Progenitor cell of endocrine pancreas (in vitro differentiated cells): ENCODE measurements at regions not wholly inside any gene's neighbourhood (a gene's known extent, or its start where the extent isn't known, plus 50 kb on each side); places are given as distances from the start of the nearest gene placed in this dataset.

ENCODE experiments used
- DNase-seq: peaks from one replicate; pipeline ENCODE4 v3.0.0; 2021; ENCODE audit warnings: low spot score; ENCODE audit not compliant: unreplicated experiment
- H3K27ac Mint-ChIP-seq: 2 replicates; pipeline ENCODE4 v1.8.0; 2021; ENCODE audit warnings: mild to moderate bottlenecking, moderate library complexity, mixed read lengths
- H3K27me3 Mint-ChIP-seq: 2 replicates; pipeline ENCODE4 v1.8.0; 2021; ENCODE audit warnings: mixed read lengths
- H3K36me3 Mint-ChIP-seq: 2 replicates; pipeline ENCODE4 v1.8.0; 2022; ENCODE audit warnings: mixed read lengths; ENCODE audit not compliant: insufficient read depth
- H3K4me1 Mint-ChIP-seq: 2 replicates; pipeline ENCODE4 v1.8.0; 2021; ENCODE audit warnings: low read depth, mixed read lengths
- H3K4me3 Mint-ChIP-seq: 2 replicates; pipeline ENCODE4 v1.8.0; 2021; ENCODE audit warnings: low read depth, mild to moderate bottlenecking, moderate library complexity, mixed read lengths
- H3K9me3 Mint-ChIP-seq: 2 replicates; pipeline ENCODE4 v1.8.0; 2021; ENCODE audit warnings: low read depth, mixed read lengths
- TF ChIP-seq, protein P1 (sequence below): fragments of 200-600 bp; sonication (generic); IDR thresholded peaks from one replicate; pipeline ENCODE4 v1.5.0; 2021; ENCODE audit warnings: antibody characterized with exemption, mild to moderate bottlenecking; ENCODE audit not compliant: unreplicated experiment

DNA sequence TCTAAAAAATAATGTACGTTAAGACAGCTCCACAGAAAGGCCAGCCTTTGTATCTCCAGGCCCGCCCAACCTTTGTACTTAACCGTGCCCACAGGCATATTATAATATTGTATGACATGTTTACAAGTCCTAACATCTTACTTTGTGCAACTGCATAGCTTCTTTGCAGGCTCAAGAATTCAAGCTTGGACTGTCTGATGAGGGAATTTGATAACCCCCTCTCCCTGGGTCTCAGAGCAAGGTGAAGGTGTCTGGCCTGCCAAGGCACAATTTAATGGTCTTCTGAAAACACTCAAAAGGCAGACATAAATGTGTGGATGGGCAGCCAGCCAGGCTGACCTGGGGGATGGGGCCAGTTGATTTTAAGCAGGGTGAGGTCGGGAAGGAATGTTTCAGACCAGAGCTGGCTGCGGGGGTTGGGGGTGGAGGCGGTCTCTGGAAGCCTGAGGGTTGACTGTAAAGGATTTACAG, 732.7 kb upstream of the FANCL start:
- Mint-ChIP-seq H3K4me3 (no peak overlapping the region), H3K27ac (no peak overlapping the region), H3K9me3 (peaks cover 3% of the 10 kb centered on the region), H3K4me1 (peaks cover 14% of the 10 kb centered on the region), H3K27me3 (no peaks in the 10 kb centered on the region), H3K36me3 (no peaks in the 10 kb centered on the region)
- TF ChIP-seq, protein P1, sequence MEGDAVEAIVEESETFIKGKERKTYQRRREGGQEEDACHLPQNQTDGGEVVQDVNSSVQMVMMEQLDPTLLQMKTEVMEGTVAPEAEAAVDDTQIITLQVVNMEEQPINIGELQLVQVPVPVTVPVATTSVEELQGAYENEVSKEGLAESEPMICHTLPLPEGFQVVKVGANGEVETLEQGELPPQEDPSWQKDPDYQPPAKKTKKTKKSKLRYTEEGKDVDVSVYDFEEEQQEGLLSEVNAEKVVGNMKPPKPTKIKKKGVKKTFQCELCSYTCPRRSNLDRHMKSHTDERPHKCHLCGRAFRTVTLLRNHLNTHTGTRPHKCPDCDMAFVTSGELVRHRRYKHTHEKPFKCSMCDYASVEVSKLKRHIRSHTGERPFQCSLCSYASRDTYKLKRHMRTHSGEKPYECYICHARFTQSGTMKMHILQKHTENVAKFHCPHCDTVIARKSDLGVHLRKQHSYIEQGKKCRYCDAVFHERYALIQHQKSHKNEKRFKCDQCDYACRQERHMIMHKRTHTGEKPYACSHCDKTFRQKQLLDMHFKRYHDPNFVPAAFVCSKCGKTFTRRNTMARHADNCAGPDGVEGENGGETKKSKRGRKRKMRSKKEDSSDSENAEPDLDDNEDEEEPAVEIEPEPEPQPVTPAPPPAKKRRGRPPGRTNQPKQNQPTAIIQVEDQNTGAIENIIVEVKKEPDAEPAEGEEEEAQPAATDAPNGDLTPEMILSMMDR, result no peak
- no peak for DNase-seq

DNA sequence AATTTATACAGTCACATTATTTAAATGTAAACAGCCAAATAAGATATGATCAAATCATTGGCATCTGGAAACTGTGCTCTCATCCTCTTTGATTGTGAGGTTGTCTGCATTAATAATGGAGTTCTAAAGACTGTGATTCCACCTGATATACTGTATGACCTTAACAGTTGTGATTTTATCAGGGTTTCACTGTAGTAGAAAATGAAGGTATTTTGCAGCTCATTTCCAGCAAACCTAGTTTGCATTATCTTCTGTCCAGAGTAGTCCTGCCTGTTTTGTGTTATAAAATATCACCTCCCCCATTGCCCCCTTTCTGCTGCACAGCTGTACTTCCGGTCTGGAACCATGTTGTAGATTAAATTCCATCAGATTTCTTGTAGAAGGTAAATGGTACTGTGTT, 731.6 kb upstream of the FANCL start:
- Mint-ChIP-seq H3K4me3 (no peak overlapping the region), H3K36me3 (no peaks in the 10 kb centered on the region), H3K27me3 (no peaks in the 10 kb centered on the region), H3K27ac (no peak overlapping the region), H3K9me3 (peaks cover 3% of the 10 kb centered on the region), H3K4me1 (peaks cover 14% of the 10 kb centered on the region)
- no peak for DNase-seq
- TF ChIP-seq, protein P1, result no peak

DNA sequence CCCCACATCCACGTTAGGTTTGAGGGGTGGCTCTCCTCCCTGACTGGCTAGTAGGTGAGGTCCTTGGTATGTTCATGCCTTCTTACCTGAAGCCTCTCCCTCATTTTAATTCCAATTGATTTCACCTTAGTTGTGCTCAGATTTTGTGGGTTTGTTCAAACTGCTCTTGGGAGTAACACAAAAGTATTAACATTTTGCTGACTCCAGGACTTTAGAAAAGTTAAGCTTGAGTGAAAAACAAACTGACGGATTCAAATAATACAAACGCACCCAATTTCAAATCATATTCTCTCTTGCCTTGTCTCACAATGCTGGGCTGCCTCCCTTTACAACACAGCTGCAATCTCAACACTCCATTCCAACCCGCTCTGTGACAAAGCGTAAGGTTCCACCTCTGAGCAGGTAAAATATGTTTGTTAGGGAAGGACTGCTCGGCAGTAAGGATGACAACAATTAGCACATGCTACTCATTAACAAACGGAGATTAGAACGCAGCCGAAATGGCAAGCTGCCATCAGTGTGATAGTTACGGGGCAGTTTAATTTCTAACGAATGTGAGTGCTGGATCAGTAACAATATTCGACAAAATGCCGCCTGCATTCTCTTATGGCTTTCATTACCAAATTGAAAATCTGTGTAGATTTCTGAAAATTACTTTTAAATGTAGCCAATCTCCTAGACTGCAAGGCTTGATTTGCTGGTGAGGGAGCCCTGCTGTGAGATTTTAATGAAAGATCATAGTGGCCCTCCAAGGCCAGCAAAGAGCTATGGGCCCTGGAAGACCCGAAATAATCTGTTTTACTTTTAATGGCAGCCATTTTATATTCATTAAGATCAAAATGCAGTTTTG, 730.6 kb upstream of the FANCL start:
- no peak overlapping the region for H3K27ac Mint-ChIP-seq
- H3K36me3 Mint-ChIP-seq, result no peaks in the 10 kb centered on the region
- TF ChIP-seq, protein P1, result no peak
- peaks cover 3% of the 10 kb centered on the region for H3K9me3 Mint-ChIP-seq
- H3K4me1 Mint-ChIP-seq, result peaks cover 13% of the 10 kb centered on the region
- no peak overlapping the region for H3K4me3 Mint-ChIP-seq
- H3K27me3 Mint-ChIP-seq, result no peaks in the 10 kb centered on the region
- no peak for DNase-seq

DNA sequence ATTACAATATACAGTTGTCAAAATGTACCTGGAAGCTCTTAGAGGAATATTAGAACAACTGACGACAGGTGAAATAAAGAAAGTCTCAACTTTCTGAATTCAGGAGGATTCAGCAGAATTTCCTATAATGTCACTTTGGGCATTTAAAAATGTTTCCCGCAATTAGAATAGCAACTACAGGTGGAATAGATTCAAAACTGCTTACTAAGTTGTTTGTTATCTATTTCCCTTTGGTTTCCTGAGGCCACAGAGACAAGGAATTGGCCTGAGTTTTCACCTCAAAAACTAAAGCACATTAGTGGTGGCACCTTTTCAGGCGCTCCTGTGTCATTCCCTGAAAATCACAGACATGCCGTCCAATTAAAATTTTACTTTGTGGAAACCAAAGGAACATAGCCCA, 729.2 kb upstream of the FANCL start:
- Mint-ChIP-seq H3K36me3 (no peaks in the 10 kb centered on the region), H3K4me3 (no peak overlapping the region), H3K9me3 (no peaks in the 10 kb centered on the region), H3K4me1 (peaks cover 2% of the 10 kb centered on the region), H3K27ac (no peak overlapping the region), H3K27me3 (no peaks in the 10 kb centered on the region)
- DNase-seq, result no peak
- TF ChIP-seq, protein P1, result no peak

DNA sequence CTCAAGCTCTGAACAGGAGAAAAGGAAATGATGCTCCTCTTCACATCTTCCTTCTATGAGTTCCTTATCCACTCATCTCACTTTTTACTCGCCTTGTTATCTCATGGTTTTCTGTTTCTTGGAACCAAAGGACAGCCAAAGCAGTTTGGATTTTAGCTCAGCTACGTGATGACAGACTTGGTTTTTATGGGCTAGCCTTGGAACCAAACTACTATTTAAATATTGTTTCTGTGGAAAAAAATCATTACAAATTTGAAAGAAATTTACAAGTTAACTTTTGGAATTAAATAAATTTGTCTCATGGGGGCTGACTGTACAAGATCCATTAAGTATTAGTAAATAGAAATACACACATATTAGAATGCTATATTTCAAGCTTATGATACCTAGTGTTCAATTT, 727.8 kb upstream of the FANCL start:
- Mint-ChIP-seq H3K9me3 (no peaks in the 10 kb centered on the region), H3K4me1 (peaks cover 1% of the 10 kb centered on the region), H3K27ac (no peak overlapping the region), H3K36me3 (no peaks in the 10 kb centered on the region), H3K4me3 (no peak overlapping the region), H3K27me3 (no peaks in the 10 kb centered on the region)
- TF ChIP-seq, protein P1, result no peak
- no peak for DNase-seq
